GM18508 (cell line): ENCODE measurements at regions not wholly inside any gene's neighbourhood (a gene's known extent, or its start where the extent isn't known, plus 50 kb on each side); places are given as distances from the start of the nearest gene placed in this dataset.
A peak's percentile ranks its signal among the peaks of the same experiment; 100 is the strongest.

Source experiments
- ATAC-seq: cut with Tn5 transposase; IDR thresholded peaks from one replicate; pipeline ENCODE4 v1.9.1; 2021; ENCODE audit warnings: moderate number of reproducible peaks; ENCODE audit not compliant: insufficient read depth, unreplicated experiment

- ATAC-seq = no peak
Measured at GRCh38 chr12:128056136-128056801, 210.7 kb upstream of the TMEM132C start.

GRCh38 chr12:128057586-128057985, 209.4 kb upstream of the TMEM132C start:
- no peak for ATAC-seq

- ATAC-seq = no peak
Measured at GRCh38 chr12:128059621-128060370, 207.2 kb upstream of the TMEM132C start.

- ATAC-seq = no peak
Measured at GRCh38 chr12:128068211-128068610, 198.8 kb upstream of the TMEM132C start.

- peak; percentile 70 for ATAC-seq
Measured at GRCh38 chr12:128069359-128069997, 197.5 kb upstream of the TMEM132C start.

GRCh38 chr12:128073937-128074336, 193.0 kb upstream of the TMEM132C start:
- ATAC-seq = no peak

- ATAC-seq = no peak
Measured at GRCh38 chr12:128075332-128075731, 191.6 kb upstream of the TMEM132C start.

- ATAC-seq = no peak
Measured at GRCh38 chr12:128076188-128076587, 190.8 kb upstream of the TMEM132C start.

GRCh38 chr12:128077211-128077916, 189.6 kb upstream of the TMEM132C start:
- ATAC-seq = no peak

- ATAC-seq = no peak
Measured at GRCh38 chr12:128077917-128078298, 189.1 kb upstream of the TMEM132C start.

GRCh38 chr12:128078301-128078971, 188.5 kb upstream of the TMEM132C start:
- no peak for ATAC-seq

GRCh38 chr12:128079446-128079845, 187.5 kb upstream of the TMEM132C start:
- ATAC-seq = no peak

- ATAC-seq = no peak
Measured at GRCh38 chr12:128083132-128083729, 183.7 kb upstream of the TMEM132C start.

- ATAC-seq = no peak
Measured at GRCh38 chr12:128088926-128089325, 178.0 kb upstream of the TMEM132C start.

GRCh38 chr12:128089961-128090360, 177.0 kb upstream of the TMEM132C start:
- no peak for ATAC-seq

GRCh38 chr12:128091101-128091720, 175.8 kb upstream of the TMEM132C start:
- no peak for ATAC-seq

GRCh38 chr12:128091951-128092382, 175.0 kb upstream of the TMEM132C start:
- ATAC-seq = no peak

GRCh38 chr12:128098730-128099129, 168.2 kb upstream of the TMEM132C start:
- no peak for ATAC-seq

GRCh38 chr12:128103152-128103551, 163.8 kb upstream of the TMEM132C start:
- no peak for ATAC-seq
